ENCODE measurements at regions not wholly inside any gene's neighbourhood (a gene's known extent, or its start where the extent isn't known, plus 50 kb on each side); places are given as distances from the start of the nearest gene placed in this dataset.

DNA sequence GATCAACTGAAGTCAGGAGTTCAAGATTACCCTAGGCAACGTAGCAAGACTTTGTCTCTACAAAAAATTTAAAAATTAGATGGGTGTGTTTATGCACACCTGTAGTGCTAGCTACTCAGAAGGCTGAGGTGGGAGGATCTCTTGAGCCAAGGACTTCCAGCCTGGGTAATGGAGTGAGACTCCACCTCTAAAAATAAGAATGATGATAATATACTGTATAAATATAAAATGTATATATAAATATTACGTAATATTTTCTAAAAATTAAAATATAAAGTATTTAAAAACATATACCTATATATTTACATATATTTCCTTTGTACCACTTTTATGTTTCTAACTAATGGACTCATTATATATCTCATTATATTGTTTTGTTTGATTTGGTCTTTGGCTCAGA, 409.5 kb upstream of the REG3G start:
- no peak for FAIRE-seq

DNA sequence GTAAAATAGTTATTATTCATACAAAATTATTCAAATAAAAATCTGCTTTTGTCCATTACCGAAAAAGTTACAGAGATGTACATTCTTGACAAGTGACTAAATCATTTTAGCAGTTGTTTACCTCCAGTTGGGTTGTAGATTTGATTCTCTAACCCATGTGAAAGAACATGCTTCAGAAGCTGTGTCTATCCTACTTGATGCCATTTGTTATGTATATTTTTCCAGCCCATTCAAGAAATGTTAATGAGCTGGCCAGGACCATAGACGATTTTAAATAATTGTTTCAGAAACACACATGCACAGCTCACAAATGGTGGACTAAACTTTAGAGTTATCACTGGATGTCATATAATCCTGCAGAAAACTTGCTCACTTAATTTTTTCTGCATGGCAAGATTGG, 391.1 kb upstream of the REG3G start:
- no peak for FAIRE-seq

DNA sequence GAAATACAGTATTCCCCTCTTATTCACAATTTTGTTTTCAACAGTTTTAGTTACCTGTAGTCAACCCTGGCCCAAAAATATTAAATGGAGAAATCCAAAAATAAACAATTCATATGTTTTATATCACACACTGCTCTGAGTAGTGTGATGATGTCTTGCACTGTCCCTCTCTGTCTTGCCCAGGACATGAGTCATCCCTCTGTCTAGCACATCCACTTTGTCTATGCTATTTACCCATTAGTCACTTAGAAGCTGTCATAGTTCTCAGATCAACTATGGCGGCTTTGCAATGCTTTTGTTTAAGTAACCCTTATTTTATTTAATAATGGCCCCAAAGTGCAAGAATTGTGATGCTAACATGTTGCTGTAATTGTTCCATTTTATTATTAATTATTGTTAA, 380.6 kb upstream of the REG3G start:
- FAIRE-seq: no peak

DNA sequence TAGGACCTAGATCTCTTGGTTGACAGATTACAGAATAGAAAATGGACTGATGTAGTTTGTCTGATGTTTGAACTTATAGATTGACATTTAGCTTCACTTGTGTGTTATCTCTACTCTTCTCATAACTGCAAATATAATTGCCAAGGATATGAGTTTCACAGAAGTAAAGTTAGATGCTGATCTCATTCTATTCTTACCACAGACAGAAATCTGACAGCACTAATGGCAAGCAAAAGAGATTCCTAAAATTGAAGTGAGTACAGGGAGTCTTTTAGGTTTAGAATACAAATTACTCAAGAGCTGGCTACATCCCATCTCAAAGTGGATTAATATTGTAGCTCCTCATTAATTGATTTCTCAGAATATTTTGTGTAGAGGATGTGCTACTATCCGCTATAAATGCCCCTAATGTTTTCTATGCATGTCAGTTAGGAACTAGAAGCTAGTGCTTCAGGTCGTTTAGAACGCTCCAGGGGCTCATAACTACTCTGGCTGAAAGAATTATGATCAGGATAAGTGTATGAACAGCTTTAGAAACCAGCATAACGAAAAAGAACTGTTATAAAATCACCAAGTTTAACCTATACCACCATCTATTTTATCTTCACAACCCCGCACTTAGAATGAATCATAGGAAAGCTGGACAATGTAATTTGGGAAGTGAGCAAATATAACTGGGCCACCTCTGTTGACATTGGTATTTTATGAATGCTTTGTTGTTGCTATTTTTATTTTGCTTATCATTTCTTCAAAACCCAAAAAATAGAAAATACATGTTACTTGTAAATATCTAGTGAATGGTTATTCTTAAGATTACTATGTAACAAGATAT, 378.8 kb upstream of the REG3G start:
- FAIRE-seq: no peak

DNA sequence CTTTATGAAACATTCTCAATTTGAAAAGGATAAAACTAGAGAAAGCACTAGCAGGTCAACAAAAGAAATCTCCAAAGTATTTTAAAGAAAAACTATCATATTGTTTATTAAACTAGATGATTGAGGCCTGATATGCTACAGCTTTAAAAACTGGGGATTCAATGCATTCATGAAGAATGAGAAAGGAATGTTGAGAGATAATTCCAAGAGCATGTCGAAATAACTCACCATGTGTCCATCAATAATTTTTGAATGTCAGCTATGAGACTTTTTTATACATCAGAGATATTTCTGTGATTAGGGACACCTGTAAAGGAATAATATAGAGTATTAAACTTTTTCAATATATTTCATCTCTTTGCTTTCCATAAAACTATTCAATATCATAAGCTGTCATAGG, 376.9 kb upstream of the REG3G start:
- FAIRE-seq: no peak

DNA sequence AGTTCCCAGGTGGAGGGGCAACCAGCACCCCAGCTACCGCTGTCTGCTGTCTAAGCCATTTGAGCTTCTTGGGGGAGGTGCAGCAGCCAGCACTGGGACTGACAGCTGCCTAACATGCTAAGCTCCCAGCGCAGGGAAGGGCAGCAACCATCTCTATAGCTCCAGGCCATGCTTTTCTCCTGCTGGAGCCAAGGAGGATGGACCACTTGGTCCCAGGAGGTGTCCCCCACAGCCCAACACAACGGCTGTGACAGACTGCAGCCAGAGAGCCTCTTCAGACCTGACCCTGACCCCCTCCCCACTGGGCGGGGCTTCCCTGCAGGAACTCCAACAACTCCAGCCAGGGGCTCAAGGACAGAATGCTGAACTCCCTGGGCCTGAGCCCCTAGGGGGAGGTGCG, 370.6 kb upstream of the REG3G start:
- FAIRE-seq: no peak

DNA sequence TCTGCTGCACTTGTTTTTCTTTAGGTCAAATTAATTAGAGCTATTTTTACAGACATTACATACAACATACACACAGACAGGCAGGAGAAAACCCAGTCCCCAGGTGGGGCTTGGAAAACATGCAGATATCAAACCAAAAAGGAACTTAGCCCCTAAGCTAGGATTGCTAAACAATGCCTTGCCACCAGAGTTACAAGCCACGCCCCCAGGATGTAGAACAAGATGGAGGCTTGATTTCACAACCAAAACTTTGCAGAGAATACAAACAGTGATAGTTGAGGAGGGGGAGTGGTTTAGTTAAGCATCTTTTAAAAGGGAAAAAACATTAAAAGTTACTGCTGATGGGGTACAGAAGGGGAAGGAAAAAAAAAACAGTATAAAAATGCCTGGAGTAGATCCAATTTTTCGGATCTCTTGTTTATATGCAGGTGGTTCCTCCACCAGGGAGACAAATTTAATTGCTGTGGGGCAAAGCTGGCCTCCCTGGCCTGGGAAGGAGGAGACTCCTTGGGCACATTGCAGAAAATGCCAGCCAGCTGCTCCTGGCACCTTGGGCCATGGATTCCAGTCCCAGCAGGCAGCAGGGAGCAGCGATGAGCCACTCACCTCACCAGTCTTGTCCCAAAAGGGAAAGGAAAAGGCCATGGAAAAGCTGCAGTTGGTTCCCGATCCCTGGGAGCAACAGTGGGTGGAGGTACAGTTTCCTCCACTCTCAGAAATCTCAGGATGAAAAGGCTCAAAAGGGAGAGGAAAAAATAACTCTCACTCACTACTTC, 348.4 kb upstream of the REG3G start:
- FAIRE-seq: no peak

DNA sequence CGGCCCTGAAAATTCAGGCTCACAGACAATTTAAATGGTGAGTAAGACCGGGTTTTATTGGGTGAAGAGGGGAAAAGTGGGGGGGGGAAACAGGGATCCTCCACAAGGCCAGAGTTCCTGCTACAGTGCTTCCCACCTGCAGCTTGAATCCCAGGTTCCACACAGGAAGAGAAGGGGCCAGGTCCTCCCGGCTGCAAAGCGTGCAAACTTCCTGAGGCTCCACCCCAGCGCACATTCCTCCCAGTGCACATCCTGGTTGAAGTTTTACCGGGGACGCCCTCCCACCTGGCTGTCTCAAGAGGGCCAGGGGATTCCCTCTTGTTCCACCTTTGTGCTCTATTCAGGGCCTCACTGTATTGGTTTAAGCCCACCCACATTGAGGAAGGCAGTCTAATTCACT, 347.7 kb upstream of the REG3G start:
- no peak for FAIRE-seq

DNA sequence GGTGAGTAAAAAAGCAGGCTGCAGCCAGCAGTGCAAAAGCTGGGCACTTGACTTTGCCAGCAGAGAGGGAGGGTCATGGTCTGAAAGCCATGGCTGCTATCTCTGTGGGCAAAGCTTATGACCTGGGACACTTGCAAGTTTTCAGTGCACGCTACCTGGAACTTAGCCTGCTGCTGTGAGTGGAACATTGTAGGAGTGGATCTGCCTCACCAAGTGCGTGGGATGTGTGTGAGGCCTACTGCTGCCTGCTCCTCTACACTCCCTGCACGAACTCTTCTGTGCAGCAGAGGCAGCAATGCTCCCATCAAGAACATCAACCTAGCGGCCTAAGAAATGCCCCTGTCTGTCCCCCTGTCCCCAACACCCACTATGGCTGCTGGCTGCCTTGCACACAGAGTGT, 344.1 kb upstream of the REG3G start:
- no peak for FAIRE-seq

DNA sequence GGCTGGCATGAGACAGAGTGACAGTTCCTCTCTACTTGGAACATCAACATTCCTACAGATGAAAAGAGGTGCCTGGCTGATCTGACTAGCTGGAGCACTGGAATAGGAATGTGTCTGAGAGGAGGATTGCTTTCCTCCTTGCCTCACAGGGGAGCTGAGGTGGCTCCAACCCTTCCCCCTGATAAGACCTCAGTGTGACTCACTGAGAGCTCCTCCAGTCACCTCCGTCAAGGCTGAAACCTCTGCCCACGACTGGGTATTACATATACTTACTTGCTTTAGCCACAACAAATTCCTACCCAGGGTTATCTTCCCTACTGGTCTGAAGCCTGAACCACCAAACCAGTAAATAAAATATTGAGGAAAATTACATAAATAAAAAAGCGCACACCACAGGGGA, 342.7 kb upstream of the REG3G start:
- FAIRE-seq: no peak

DNA sequence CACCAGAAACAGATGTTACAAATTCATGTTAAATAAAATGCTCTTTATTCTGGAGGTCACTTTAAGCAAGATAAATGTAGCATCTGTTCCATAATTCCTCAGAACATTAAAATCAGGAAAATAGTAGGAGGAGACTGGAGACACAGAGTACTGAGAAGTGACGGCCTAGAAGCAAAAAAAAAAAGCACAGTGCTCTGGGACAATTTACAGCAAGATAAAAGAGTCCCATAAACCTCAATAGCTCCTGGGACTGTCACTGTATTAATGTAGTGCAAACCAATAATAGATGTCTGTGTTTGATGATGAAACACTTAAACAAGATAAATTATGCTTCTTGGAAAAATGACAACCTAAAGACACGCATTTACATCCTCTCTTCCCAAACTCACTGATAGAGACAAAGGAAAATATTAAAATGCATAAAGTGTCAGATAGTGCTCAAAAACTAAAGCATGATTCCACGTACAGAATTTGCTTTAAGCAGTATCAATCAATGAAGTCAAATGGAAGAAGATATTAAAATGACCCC, 338.8 kb upstream of the REG3G start:
- no peak for FAIRE-seq

DNA sequence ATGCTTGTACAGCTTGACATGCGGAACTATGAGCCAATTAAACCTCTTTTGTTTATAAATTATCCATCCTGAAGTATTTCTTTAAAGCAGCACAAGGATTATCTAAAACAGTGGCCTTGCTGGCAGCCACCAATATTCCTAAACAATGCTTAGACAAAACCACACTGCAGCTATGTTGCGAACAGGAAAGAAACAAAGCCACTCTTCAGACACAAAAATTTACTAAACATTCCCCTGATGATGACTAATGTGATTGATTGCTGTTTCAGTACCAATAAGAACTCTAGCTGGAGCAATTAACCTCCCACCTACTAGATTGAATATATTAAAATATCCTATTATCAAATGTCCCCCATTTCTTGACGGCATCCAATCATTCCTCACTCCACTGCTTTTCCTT, 325.8 kb upstream of the REG3G start:
- FAIRE-seq: no peak

DNA sequence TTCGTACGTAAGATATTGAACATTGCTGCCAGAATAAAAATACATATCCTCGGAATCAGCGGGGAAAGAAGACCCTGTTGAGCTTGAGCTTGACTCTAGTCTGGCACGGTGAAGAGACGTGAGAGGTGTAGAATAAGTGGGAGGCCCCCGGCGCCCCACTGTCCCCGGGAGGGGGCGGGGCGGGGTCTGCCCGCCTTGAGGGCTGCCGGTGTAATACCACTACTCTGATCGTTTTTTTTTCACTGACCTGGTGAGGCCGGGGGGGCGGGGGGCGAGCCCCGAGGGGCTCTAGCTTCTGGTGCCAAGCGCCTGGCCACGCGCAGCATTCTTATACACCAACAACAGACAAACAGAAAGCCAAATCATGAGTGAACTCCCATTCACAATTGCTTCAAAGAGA, 324.0 kb upstream of the REG3G start:
- FAIRE-seq: no peak

DNA sequence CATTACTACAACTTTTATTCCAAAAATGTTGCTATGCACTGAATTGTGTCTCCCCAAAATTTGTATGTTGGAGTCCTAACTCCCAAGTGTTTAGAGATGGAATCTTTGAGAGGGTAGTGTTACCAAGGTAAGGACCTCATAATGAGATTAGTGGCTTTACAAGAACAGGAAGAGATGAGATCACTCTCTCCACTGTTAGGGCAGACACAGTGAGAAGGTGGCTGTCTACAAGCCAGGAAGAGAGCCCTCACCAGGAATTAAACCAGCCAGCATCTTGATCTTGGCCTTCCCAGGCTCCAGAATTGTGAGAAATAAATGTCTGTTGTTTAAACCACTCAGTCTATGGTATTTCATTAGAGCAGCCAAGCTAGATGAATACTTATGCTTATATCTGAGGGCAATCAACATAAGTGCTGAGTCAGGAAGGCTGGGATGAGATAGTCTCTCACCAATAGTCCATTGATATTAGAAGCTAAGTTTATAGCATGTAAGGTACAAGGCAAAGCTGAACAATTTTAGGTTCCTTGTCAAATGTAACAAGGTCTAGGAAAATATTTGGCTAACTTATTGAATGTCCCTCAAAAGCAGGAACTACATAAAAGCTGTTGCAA, 317.6 kb upstream of the REG3G start:
- no peak for FAIRE-seq

DNA sequence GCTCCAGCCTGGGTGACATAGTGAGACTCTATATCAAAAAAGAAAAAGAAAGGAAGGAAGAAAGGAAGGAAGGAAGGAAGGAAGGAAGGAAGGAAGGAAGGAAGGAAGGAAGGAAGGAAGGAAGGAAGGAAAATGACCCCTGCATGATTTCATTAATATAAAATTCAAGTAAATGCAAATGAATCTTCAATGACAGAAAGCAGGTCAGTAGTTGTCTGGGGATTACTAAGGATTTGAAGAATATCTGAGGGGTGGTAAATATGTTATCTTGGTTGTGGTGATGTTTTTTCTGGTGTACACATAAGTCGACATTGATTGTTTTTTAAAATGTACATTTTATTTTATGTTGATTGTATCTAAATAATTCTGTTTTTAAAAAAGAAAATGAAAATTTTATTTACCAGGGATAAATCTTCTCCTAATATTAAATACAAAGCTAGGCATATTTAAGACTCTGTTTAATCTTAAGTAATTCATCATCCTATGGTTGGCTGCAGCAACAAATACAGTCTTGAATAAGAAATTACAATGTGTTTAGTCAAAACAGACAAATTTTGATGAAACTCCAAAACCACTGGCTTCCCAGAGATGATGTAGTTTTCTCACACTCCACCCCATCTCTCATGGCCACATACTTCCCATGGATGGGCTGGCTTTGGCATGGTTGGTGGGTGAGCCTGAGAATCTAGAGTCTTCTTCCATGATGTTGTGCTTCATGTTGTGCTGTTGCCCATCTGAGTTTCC, 314.7 kb upstream of the REG3G start:
- no peak for FAIRE-seq

DNA sequence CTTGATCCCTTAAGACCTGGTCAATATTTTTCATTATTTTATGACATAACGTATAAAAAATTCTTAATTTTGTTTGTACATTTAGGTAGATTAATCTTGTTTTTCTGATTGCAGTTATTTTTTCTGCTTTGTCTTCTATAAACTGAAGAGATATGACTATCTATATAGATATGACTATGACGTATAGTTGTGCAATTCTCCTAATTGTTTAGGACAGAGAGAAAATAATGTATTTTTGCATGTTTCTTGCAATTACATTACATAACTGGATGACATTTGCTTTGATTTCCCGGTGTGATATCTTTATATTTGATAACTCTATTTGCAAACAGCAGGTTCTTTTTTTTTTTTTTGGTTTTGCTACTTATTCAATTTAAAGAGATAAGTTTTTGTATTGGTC, 310.2 kb upstream of the REG3G start:
- no peak for FAIRE-seq

DNA sequence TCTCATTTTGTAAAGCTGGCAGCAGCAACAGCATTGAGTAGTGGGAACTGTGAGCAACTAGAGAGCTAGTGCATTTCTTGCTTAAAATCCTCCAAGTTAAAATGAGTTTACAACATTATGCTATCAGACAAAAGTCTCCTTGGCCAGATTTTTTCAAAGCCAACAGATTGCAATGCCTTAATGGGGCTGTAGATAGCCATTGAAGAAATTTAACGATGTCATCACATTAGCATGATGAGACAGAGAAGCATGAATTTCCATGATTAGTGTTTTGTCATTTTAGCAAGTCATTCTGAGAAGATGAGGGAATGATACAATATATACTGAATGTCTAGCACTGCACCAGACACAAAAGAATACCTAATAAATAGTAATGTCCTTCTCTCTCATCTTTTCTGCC, 307.5 kb upstream of the REG3G start:
- no peak for FAIRE-seq

DNA sequence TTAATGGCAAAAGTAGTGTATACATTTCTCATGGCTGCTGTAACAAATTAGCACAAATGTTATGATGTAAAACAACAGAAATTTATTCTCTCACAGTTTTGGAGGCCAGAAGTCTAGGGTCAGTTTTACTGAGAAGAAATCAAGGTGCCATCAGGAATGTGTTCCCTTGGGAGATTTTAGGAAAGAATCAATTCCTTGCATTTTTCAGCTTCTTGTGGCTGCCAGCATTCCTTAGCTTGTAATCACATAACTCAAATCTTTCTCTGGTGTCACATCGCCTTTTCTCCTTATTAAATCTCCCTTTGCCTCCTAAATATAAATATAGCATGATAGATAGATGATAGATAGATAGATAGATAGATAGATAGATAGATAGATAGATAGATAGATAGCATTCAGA, 307.0 kb upstream of the REG3G start:
- FAIRE-seq: no peak

DNA sequence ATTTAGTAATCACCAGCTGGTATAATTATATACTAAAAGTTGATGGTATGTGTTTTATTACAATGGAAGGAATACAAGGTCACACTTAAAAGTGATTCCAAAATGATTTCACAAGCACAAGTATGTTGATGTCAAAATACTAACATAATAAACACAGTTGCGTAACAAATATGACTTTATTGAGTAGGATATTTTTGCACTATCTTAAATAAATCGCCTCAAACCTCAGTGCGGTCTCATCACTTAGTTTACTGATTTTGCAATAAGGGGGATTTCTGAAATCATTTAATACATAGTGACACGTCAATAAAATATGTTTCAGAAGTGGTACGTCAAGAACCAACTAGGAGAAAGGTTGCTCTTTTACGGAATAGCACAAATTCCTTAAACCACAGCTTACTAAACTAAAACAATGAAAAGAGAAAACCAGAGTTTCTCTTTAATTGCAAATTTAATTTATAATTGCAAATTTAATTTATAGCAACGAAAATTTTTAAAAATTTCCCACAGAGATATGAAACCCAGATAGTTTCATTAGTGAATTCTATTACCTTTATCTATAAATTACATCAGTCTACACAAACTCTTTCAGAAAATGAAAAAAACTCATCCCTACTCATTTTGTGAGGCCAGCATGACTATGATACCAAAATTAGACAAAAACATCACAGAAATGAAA, 304.0 kb upstream of the REG3G start:
- FAIRE-seq: no peak

DNA sequence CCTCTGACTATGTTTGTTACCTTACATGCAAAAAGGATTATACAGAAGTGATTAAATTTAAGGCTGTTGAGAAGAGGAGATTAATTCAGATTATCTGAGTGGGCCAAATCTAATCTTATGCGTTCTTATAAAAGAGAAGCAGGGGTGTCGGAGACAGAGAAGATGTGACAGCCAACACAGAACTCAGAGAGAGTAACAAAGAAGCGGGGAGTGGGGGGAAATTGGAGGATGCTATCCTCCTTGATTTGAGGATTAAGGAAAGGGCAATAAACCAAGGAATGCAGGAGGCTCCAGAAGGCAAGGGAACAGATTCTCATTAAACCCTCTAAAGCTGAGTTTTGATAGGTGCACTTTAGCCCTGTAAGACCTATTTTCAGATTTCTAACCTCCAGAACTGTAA, 291.3 kb upstream of the REG3G start:
- FAIRE-seq: no peak

DNA sequence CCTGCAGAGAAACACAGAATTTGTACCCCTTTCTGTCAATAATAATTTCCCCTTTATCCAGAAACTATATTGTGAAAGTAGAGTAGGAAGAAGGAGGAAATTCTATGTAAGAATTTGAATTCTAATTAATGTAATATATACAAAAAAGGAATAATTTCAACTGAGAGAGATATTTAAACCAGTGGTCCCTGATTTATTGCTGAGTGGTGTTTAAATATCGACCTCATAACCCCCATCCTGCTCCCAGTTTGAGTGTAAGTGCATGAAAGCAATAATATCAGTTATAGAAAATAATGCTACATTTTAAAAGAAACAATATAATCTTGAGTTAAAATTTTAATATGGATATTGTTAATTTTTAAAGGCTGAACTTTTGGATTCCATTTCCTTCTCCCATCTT, 286.2 kb upstream of the REG3G start:
- no peak for FAIRE-seq

DNA sequence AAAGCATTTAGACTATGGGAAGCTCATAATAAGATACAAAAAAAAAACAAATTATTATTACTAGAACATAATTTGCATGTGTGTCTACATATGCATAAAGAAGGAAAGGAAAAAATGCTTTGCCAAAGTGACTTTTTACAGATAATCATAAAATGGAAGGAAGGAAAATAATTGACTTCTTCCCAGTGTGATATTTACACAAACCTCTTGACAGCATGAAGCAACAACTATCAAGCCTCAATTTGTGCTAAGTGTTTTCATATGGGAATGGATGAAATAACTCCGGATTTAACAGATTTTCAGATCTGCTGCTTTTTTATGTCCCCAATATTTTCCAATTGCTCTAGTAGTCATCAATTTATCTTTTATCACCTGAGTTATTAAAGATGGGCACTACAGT, 275.9 kb upstream of the REG3G start:
- no peak for FAIRE-seq

DNA sequence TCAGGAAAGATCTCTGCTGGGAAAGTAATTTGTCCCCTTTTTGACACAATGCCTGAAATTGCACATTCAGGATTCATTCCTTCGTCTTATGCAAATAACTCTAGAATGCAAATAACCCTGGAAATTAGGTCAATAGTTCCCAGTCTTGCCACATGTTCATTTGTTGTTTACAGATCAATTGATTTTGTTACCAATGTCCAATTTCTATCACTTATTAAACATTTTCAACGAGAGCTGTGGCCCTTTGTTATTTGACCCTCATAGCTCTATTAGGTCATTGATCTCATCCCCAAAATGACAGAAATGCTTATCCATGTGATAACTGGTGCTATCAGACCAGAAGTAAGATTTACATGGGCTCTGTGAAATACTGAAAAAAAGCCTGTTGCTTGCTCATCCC, 275.3 kb upstream of the REG3G start:
- FAIRE-seq: no peak
